A673 (cell line): ENCODE measurements at regions not wholly inside any gene's neighbourhood (a gene's known extent, or its start where the extent isn't known, plus 50 kb on each side); places are given as distances from the start of the nearest gene placed in this dataset.

Experiments
- BruUV-seq: library from RNA; stranded (reverse); fragments of 400-500 nt; replicated peaks from 2 replicates; lab custom pipeline; 2021; lab: Mats Ljungman, UMichigan
- CTCF ChIA-PET: fragments of 300-600 bp; sonication (Branson Sonifier 250); formaldehyde crosslinking; loops from one replicate; lab custom pipeline; 2022; ENCODE audit warnings: antibody characterized with exemption; lab: Charles Lee
- POLR2A ChIA-PET: fragments of 300-600 bp; sonication (Branson Sonifier 250); formaldehyde crosslinking; loops from one replicate; lab custom pipeline; 2022; ENCODE audit warnings: antibody characterized with exemption; ENCODE audit not compliant: low non-redundant PET; lab: Charles Lee
- DNase-seq: peaks from one replicate; pipeline ENCODE4 v3.0.0-alpha.2; 2015; ENCODE audit warnings: low spot score
- H3K27ac ChIP-seq: fragments of 200-600 bp; sonication (generic); 2 replicates; pipeline ENCODE4 v1.5.1; 2016; ENCODE audit warnings: mixed run types, low read depth, mild to moderate bottlenecking, mixed read lengths, antibody characterized with exemption, low read length; ENCODE audit not compliant: poor library complexity, severe bottlenecking
- H3K27me3 ChIP-seq: fragments of 200-600 bp; sonication (generic); replicated peaks from 2 replicates; pipeline ENCODE4 v1.6.1; 2017; ENCODE audit warnings: mixed run types, low read depth, mild to moderate bottlenecking, mixed read lengths, antibody characterized with exemption, low read length; ENCODE audit not compliant: insufficient read depth, poor library complexity
- H3K36me3 ChIP-seq: fragments of 200-600 bp; sonication (generic); 2 replicates; pipeline ENCODE4 v1.6.1; 2016; ENCODE audit warnings: mixed run types, mild to moderate bottlenecking, mixed read lengths, antibody characterized with exemption, low read length; ENCODE audit not compliant: insufficient read depth, poor library complexity, severe bottlenecking
- H3K4me1 ChIP-seq: fragments of 200-600 bp; sonication (generic); 2 replicates; pipeline ENCODE4 v1.6.1; 2017; ENCODE audit warnings: mixed run types, mild to moderate bottlenecking, mixed read lengths, antibody characterized with exemption, low read length; ENCODE audit not compliant: insufficient read depth, poor library complexity, severe bottlenecking
- H3K4me3 ChIP-seq: fragments of 200-600 bp; sonication (generic); 2 replicates; pipeline ENCODE4 v1.5.1; 2016; ENCODE audit warnings: low read depth, mixed run types, mild to moderate bottlenecking, mixed read lengths, low read length; ENCODE audit not compliant: poor library complexity, severe bottlenecking
- H3K9me3 ChIP-seq: fragments of 200-600 bp; sonication (generic); 2 replicates; pipeline ENCODE4 v1.6.1; 2016; ENCODE audit warnings: mixed run types, low read depth, mild to moderate bottlenecking, mixed read lengths, antibody characterized with exemption, low read length; ENCODE audit not compliant: poor library complexity, severe bottlenecking
- EZH2 ChIP-seq: fragments of 200-600 bp; sonication (generic); IDR thresholded peaks from 2 replicates; pipeline ENCODE4 v1.6.1; 2017; ENCODE audit warnings: borderline replicate concordance, low read depth, mild to moderate bottlenecking, mixed read lengths, antibody characterized with exemption, low read length; ENCODE audit not compliant: poor library complexity, severe bottlenecking
- intact Hi-C: fragments of 100-400 bp; cut with micrococcal nuclease; formaldehyde crosslinking; loops from one replicate; pipeline ENCODE4 v1.10.0; 2022; ENCODE audit not compliant: unreplicated experiment
- TF ChIP-seq, protein P1 (sequence below): fragments of 300-800, 200-600 bp; sonication (generic); conservative IDR thresholded peaks from 2 replicates; pipeline ENCODE4 v1.5.1; 2017; ENCODE audit warnings: low read depth, mild to moderate bottlenecking, antibody characterized with exemption, low read length, moderate library complexity, mixed read lengths

DNA sequence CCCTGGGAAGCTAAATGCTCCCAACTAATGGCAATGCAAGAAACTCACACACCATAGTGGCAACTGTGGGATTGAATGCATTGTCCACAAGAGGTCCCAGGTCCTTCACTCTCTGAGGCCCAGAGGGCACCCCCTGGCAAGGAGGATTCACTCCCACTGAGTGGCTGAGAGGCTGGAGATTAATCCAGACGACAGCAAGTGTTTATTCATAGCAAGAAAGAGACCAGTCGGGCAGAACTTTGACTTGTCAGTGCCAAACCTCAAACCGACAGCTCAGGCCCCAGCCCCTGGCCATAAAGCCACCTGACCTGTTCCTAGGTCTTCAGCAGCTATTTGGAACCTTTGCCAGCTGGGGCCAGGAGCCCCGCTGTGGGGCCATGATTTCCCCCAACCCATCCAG is 54.5 kb upstream of the MPEG1 start:
- TF ChIP-seq, protein P1, sequence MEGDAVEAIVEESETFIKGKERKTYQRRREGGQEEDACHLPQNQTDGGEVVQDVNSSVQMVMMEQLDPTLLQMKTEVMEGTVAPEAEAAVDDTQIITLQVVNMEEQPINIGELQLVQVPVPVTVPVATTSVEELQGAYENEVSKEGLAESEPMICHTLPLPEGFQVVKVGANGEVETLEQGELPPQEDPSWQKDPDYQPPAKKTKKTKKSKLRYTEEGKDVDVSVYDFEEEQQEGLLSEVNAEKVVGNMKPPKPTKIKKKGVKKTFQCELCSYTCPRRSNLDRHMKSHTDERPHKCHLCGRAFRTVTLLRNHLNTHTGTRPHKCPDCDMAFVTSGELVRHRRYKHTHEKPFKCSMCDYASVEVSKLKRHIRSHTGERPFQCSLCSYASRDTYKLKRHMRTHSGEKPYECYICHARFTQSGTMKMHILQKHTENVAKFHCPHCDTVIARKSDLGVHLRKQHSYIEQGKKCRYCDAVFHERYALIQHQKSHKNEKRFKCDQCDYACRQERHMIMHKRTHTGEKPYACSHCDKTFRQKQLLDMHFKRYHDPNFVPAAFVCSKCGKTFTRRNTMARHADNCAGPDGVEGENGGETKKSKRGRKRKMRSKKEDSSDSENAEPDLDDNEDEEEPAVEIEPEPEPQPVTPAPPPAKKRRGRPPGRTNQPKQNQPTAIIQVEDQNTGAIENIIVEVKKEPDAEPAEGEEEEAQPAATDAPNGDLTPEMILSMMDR: no peak
- TF ChIP-seq EZH2: no peak

DNA sequence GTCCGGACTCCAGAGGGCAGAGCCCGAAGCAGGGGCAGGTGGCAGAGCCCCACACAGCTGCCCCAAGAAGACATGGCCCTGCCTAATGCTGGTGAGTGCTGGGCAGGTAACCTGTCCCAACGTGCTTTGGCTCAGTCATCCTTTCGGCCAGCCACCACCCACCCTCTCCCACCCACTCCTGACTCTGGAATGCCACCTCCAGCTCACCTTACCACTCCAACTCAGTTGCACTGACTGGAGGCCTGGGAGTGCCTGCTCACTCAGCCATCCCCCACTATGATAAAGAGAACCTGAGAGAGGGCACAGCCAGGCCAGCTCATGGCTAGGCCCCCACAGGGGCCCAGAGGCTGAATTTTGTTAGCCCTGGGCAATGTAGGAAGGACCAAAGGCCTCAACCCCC is 53.8 kb upstream of the MPEG1 start:
- no peak for DNase-seq
- H3K27me3 ChIP-seq: no peaks in the 10 kb centered on the region
- H3K4me3 ChIP-seq: no peak overlapping the region
- ChIA-PET CTCF (no interaction called here), POLR2A (no interaction called here)
- TF ChIP-seq, protein P1: no peak
- TF ChIP-seq EZH2: no peak
- no peak overlapping the region for H3K27ac ChIP-seq
- H3K36me3 ChIP-seq: no peaks in the 10 kb centered on the region
- H3K9me3 ChIP-seq: no peaks in the 10 kb centered on the region
- BruUV-seq: no TSS peak
- H3K4me1 ChIP-seq: no peaks in the 10 kb centered on the region
- intact Hi-C loops: no loop called here

More for the DNA sequence above, 54.5 kb upstream of the MPEG1 start:
- no peak for DNase-seq
- Histone ChIP-seq H3K9me3 (no peaks in the 10 kb centered on the region), H3K27ac (no peak overlapping the region), H3K4me1 (no peaks in the 10 kb centered on the region), H3K4me3 (no peak overlapping the region), H3K36me3 (no peaks in the 10 kb centered on the region), H3K27me3 (peaks cover 4% of the 10 kb centered on the region)
- ChIA-PET POLR2A (no interaction called here), CTCF (interaction anchor here (0.7 kb wide), 1 partner anchor 83 kb away, joined by 3 read pairs; no protein-coding TSS in a partner anchor)
- no TSS peak for BruUV-seq
- intact Hi-C loops: no loop called here

DNA sequence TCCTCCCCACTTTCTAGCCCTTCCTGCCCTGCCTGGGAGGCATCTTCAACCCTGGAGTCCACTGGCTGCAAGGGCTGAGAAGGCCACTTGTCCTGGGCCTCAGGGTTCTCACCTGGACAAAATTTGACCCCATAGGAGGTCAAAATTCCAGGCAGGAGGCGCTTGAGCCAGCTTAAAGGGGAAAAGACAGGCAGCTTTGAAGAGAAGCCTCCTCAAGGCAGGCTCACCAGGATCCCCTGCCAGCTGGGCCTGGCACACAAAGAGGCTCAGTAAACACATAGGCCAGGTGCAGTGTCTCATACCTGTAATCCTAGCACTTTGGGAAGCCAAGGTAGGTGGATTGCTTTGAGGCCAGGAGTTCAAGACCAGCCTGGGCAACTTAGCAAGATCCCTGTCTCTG is 53.0 kb upstream of the MPEG1 start:
- ChIA-PET CTCF (no interaction called here), POLR2A (no interaction called here)
- H3K27me3 ChIP-seq: no peaks in the 10 kb centered on the region
- BruUV-seq: no TSS peak
- H3K4me1 ChIP-seq: no peaks in the 10 kb centered on the region
- no peak for DNase-seq
- no peaks in the 10 kb centered on the region for H3K36me3 ChIP-seq
- H3K4me3 ChIP-seq: no peak overlapping the region
- no peaks in the 10 kb centered on the region for H3K9me3 ChIP-seq
- intact Hi-C loops: no loop called here
- H3K27ac ChIP-seq: no peak overlapping the region
- TF ChIP-seq EZH2: no peak
- TF ChIP-seq, protein P1: no peak
